NCI-H345 treated with DMSO at 0.1 percent for 48 hours (cell line): ENCODE measurements at regions not wholly inside any gene's neighbourhood (a gene's known extent, or its start where the extent isn't known, plus 50 kb on each side); places are given as distances from the start of the nearest gene placed in this dataset.
"Not testable (repeated sequence)": the region's sequence is repeated elsewhere in the genome, so short reads cannot be mapped to it uniquely, and the experiment has no call there.

ENCODE experiments used
- DNase-seq: peaks from one replicate; lab custom pipeline; 2025; ENCODE audit not compliant: unreplicated experiment; lab: John Stamatoyannopoulos, UW

DNA sequence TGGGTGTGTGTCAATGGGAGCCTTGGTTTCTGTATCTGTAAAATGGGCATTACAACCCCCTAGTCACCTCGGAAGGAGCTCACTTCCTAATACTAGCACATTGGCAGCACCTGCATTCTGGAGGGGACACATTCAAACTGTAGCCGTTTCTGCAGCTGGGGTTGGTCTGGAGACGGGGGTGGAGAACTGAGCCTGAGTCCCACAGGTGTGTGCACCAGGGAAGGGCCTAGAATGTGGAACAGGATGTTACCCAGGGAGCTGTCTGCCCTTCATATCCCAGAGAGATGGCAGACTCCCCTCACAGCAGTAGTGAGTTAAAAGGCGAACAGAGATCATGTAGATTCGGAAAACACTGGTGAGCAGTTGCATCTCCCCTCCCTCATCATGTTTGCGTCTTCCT, 272.8 kb upstream of the ZNF32 start:
- no peak for DNase-seq

DNA sequence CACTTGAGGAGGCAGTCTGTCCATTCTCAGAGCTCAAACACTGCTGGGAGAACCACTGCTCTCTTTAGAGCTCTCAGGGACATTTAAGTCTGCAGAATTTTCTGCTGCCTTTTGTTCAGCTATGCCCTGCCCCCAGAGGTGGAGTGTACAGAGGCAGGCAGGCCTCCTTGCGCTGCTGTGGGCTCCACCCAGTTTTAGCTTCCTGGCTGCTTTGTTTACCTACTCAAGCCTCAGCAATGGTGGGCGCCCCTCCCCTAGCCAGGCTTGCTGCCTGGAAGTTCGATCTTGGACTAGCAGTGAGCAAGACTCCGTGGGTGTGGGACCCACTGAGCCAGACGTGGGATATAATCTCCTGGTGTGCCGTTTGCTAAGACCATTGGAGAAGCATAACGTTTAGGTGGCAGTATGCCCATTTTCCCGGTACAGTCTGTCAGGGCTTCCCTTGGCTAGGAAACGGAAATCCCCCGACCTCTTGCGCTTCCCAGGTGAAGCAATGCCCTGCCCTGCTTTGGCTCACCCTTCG, 271.6 kb upstream of the ZNF32 start:
- not testable (repeated sequence) for DNase-seq

DNA sequence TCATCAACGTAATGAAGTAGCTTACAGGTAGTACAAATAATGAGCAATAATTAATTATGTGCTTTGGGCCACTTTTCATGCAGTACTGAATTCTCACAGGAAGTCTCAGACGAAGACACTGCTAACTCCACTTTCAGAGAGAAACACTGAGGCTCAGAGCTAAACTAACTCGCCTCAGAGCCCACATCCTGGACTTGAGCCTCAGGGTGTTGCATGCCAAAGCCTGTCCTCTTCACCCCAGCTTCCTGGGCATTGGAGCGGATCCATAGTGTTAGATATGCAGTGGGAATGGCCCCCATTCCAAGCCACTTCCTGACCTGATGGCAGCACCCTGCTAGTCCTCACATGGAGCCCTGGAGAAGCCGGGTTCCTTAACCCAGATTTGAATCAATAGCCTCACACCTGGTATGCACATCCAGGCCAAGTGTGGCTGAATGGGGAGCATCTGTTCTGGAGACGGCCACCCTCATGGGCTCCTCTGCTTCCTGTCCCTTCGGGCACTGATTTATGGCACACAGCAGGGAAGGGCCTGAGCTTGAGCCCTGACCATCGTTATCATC, 265.1 kb upstream of the ZNF32 start:
- no peak for DNase-seq

DNA sequence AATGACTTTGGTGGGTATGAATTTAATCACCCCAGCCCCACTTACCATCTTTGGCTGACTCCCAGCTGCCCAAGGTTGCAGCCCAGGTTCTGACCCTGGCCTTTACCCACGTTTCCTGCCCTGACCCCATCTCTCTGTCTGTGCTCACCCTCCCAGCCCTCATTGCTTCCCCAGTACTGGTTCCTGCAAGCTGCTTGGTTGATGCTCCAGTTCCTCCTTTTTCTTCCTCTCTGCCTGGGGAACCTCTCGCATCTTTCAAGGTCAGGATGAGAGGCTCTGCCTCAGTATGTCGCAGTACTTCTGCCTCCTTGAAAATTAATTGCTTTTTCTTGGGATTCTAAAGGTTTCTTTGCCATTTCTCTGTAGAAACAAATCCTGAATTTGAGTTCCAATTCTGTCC, 263.8 kb upstream of the ZNF32 start:
- no peak for DNase-seq

DNA sequence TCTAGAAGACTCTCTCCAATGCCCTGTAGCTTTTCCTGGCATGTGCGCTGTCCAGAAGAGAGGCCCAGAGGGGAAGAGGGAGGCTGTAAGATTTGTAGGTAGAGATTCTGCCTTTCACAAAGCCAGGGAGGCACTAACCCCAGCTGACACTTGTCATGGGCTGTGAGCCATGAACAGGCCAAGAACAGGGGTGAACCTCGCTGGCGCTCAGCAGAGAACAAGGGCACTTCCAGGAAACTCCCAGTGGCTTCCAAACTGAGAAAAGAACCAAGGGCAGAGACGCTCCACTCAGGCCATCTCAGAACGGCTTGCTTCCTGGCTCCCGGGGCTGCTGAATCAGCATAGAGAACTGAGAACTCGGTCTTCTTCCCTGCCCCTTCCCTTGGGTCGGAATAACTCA, 257.8 kb upstream of the ZNF32 start:
- no peak for DNase-seq

DNA sequence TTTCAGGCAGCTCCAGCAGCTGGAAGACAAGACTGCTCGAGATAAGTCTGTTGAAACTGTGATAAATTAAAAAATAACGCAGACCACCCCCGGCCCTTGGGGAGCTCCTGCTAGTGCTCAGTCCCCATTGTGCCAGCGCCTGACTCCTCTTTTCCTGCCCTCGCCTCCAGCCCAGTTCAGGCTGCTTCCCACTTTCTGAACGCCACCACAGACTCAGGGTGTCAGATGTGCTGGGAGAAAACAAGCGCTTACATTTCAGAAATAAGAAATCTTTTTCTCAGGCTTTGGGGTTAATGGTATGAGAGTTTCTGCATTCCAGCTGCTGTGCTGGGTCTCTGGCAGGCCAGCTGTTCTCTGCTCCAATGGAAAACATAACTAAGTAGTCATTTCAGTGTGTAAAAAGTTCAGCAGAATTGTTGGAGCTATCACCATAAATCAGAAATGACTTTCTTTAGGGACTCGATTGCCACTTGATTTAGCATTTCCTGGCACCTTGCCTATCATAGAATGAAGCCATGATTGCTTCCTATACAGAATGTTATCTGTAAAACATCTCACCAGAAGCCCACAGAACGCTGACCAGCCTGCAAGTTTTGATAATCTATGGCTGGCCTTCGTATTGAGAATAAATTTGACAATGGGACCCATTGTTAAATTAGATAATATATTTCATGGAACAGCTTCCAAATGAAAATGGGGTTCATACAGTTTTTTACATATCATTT, 257.0 kb upstream of the ZNF32 start:
- no peak for DNase-seq

DNA sequence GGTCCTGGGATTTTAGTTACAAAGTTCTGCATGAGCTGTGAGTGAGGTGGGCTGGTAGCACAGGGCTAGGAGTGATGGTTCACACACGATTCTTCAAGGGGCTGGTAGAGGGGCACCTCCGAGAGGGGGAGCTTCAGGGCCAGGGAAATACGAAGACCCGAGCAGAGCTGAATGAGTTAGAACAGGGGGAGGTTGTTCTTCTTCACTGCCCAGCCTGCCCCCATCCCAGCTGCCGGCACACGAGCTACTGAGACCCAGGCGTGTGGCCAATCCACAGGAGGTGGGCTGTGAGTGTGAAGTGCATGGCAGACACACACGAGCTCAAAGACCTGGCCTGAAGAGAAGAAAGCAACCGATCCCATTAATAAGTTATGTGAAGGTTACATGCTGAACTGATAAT, 256.2 kb upstream of the ZNF32 start:
- no peak for DNase-seq

DNA sequence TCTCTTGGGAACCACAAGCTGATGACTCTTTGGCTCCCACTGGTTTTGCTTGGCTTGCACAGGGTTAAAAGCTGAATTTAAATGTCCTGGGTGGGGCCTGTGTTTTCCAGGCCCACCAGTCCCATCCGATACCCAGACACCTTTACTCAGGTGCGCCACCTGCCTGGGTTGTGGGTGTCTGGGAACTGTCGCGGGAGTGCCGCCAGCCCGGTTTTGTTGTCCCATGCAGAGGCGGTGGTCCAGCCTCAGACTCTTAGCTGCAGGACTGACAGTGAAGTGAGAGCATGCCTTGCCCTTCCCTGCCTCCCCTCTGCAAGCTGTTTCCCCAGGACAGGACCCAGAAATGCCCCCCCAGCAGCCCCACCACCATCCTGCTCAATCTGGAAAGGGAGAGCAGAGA, 255.6 kb upstream of the ZNF32 start:
- no peak for DNase-seq

DNA sequence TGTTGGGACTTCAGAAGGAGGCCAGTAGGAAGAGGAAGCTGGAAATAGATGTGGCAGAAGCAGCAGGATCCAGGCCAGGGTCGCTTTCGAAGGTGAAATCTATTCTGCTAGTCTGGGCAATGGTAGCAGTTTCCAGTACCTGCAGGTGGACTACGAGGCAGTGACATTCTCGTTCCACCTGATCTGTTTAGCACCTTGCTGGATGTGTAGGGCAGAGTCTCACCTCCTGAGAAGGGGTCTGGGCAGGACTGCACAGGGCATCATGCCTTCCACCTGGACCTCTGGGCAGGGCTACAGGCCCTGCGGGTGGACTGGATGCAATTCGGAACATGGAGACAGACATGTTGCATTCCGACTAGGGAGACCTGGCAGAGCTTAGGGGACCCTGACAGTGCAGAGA, 254.8 kb upstream of the ZNF32 start:
- no peak for DNase-seq

DNA sequence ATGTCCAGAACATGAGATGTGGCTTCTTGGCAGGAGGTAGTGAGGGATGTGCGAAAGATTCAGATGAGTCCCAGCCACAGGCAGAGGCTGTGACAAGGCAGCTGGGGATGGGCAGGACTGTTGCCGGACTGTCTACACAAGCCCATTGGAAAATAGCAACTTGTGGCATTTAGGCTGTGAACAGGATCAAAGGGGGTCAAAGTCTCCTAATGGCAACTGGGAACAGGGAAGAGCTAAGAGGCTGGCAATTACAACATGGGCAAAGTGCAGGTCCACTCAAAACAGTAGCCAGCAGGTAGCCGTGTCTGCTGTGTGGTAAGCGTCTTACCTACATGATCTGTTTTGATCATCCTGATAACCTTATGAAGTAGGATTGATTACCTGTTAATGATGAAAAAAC, 254.2 kb upstream of the ZNF32 start:
- no peak for DNase-seq

DNA sequence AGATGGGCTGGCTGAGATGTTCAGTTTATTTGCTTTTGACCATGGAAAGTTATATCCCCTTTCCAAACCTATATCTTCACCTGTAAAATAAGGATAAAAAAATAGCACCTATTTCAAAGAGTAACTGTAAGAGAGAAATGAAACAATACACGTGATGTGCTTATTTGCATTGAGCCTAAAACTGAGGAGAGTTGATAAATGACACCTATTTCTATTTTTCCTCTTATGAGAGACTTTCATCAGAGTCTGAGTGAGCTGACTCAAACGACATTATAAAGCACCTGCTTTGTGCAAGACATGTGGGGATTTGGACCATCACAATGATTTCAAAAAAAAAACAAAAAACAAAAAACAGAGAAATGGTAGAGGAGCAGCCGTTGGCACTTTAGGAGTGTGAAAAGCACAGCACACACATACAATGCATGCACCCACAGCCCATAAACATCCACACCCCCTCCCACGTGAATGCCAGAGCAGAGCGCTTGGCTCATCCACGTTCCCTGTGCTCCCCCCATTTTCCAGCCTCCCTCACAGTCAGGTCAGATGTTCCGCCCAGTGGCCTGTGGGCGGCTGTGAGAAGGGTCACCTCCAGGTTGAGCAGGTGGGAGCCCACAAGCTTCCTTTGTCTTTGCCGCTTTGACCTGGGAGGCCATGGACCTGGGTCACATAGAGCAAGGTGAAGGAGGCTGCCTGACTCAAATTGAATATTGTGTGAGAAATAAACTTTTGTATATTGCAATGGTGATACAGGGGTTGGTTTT, 253.2 kb upstream of the ZNF32 start:
- no peak for DNase-seq

DNA sequence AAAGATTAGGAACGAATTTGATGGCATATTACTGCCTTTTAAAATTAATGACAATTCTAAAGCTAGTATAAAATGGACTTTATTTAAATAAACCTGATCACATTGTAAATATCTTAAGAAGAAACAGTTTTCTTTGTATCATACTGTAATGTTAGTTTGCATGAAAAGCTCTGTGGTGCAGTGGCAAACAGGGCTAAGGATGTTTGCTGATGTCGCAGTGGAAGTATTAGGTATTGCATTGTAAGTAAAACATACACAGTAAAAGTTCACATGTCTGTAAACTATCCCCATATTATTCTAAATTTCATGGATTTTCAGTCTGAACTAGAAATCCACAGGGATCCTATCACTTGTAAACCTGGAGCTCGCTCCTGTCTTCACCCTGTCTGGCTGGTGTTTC, 252.6 kb upstream of the ZNF32 start:
- DNase-seq = no peak

DNA sequence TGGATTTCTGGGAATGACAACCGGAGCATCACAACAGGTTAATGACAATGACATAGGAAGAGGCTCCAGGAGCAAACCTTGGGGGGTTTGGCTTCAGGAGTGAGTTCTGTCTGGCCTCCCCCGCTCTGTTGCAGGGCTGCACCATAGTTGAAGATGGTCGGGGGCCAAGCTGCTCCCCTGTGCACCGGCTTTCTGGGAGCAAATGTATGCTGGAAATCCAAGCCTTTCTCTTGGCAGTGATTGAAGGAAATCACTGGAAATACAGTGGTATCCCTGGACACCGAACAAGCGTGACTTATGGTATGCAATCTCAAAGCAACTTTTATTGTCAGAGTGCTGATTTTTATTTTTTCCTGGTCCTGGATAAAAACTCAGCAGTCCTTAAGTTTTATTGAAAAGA, 251.9 kb upstream of the ZNF32 start:
- no peak for DNase-seq

DNA sequence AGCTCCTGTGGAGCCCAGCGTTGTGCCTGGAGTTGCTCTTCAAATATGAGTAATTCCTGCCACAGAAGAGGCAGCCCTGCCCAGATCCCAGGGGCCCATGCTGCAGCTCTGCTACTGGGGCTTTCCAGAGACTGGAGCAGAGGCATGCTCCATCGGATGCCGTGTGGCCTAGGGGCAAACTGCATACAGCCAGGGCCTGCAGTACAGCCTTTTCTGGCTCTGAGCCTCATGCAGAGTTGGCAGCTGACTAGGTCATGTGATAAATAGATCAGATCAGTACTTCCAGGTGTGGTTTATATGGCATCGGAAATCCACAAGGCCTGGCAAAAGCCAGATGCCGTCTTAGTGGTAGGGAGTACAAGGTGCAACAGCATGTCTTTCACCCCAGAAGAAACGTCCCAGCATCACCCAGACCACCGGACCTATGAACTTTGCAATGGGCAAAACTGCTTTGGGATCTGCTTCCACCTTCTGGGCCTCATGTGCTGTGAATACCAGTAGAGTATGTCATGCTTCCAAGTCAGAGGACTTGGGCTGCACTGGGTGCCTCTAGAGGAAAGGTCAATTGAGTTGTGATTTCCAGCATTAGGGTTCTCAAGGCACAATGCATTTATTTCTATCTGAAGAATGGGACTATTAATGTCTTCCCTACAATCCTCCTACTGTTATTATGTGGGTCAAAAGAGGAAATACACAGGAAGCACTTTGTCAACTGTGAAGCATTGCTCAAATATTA, 250.7 kb upstream of the ZNF32 start:
- DNase-seq = no peak

DNA sequence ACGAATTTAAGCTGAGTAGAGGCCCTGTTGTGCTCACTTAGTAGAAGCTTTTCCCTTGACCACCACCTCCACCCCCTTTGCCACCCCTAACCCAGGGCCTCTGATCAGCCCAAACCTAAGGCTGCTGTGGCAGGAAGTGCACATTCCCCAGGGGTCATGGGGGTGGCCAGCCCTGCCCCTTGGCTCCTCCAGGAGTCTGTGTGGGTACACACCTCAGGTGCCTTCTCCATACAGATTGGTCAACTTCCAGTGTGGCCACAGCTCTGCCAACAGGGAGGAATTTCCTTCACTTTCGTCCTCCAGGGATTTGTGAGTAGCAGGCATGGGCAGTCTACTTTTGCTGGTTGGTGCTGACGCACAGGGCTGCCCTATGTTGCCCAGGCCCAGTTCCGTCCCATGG, 249.9 kb upstream of the ZNF32 start:
- DNase-seq = no peak

DNA sequence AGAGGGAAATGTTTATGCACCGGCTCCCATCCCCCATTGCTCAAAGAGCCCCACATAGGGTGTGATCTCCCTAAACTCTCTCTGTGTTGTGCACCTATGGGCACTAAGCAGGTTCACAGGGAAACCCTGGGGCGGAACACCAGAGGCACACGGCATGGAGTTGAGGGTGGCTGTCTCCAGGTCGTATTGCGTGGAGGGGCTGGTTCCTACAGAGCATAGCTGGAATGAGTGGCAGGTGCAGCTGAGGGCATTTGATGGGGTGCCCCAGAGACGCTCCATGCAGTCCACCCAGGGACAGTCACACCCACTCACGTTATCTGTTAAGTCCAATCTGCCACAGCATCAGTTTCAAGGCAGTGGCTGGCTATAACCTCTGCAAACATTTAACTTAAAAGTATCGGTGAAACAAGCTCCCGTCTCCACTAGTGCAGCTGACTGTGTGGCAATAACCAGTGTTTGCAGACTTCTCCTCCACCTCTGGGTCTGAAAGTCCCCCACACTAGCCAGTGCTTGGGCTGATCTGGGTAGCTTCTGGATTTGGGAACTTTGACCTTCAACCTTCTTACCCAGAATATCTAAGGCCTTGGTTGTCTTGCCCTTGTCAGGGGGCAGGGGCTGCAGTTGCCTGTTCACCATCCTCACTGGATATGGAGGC, 249.2 kb upstream of the ZNF32 start:
- DNase-seq = no peak

DNA sequence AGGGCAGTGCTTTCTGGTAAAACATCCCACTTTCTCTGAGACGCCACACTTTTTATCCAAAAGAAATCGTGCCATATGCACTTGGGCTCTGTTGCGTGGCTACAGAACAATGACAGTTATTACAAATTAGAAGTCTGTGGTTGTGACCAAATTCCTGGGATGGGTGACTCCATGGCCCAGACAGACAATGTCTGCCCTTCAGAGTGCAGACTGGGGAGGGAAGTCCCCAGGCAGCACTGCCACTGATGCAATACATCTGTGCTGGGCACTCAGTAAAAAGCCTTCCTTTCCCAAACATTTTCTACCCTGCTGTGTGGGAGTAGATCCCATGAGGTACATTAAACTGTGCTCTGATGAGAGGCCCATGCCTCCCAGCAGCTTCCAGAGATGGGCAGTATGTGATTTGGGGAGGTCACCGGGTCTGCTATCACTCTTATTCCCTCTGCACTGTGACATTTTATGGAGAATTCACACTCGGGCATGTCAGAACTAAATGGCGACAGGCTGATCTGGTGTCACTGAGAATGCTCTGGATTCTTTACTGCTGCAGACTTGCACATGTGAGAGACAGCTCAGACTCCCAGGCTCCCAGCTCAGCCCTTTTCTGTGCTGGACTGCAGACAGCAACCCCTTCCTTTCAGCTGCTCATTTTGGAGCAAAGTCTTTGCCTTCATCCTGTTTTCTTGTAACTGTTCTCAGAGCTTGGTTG, 243.5 kb upstream of the ZNF32 start:
- no peak for DNase-seq

DNA sequence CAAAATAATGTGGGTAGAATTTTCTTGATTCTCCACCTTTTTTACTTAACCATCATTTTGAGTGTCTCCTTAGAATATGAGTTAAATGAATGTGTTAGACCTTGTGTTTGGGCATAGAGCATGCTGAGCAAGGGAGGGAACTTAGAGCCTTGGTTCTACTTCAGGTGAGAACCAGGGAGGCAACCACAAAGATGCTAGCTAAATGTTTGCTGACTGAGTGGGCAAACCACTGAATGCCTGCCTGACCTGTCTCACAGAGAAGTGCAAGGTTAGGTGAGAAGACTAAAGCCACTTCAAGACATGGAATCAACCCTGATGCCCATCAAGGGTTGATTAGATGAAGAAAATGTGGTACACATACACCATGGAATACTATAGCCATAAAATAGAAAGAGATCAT, 242.6 kb upstream of the ZNF32 start:
- DNase-seq = no peak

DNA sequence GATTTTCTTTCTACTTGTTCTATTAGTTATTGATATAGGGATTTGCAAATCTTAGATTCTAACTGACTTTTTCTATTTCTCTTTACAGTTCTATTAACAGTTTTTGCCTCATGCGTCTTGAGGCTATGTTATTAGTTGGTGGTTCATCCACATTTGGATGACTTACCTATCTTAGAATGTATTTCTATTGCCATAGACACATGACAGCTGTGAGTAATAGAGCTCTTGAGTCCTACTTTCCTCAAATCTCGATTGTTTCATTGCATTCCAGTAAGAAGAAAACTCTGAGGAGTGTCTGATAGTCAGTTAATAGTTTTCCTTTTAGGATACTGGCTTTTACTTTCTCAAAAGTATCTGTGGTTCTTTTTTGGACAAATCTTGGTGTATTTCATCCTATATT, 241.4 kb upstream of the ZNF32 start:
- DNase-seq = no peak

DNA sequence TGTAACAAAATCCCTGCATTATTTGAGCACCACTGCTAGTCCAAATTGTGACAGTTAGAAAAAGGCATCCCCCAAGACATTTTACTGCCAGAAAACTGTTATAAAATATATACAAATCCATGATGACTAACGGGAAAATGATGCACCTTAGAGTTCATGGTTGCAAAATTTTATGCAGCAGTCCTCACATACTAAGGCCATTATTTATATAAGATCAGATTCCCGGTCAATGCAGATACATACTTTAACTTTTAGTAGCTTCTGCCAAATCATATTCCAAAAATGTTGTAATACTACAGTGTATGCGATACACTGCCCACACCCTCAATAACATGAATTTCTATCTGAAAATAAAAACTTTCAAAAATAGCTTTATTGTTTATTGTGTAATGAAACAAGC, 239.9 kb upstream of the ZNF32 start:
- DNase-seq = no peak
